ENCODE measurements at regions not wholly inside any gene's neighbourhood (a gene's known extent, or its start where the extent isn't known, plus 50 kb on each side); places are given as distances from the start of the nearest gene placed in this dataset.

DNA sequence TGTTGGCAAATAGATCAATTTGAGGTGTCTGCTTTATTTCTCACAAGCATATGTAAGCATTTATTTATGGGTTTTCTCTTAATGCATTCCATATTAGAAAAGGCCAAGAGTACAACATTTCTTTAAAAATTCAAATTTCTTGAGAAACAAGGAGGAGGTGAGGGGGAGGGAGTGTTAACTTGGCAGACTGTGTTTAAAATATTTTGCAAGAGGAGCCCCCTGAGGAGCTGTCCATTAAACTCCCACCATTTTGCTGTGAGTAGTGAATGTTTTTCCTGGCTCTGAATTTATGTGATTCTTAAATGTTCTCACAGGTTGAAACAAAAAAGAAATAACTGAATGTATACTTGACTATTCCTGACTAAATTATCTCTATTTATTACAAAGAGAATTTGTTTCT, 363.8 kb downstream of the PTPRC start:
- no peaks in the 10 kb centered on the region for H3K79me2 ChIP-seq (ENCODE audit: insufficient read depth, low read length)
- no peak overlapping the region for H3K27ac Mint-ChIP-seq (ENCODE audit: unreplicated experiment)
- no peaks in the 10 kb centered on the region for H3K27me3 Mint-ChIP-seq (ENCODE audit: low read depth, unreplicated experiment)
- no peaks in the 10 kb centered on the region for H3K4me1 ChIP-seq (ENCODE audit: insufficient read depth, low read length)
- H2AFZ ChIP-seq (ENCODE audit: low read depth, low read length): no peak overlapping the region
- H3K9me3 ChIP-seq (ENCODE audit: insufficient read depth, low read depth, low read length): no peaks in the 10 kb centered on the region
- H3K4me3 Mint-ChIP-seq (ENCODE audit: unreplicated experiment): no peak overlapping the region
- no peak overlapping the region for H3K9ac ChIP-seq (ENCODE audit: low read length)
- H3K36me3 ChIP-seq (ENCODE audit: insufficient read depth, low read length): no peaks in the 10 kb centered on the region
- no peak for DNase-seq (ENCODE audit: low read depth)
- no peaks in the 10 kb centered on the region for H3K9me3 Mint-ChIP-seq (ENCODE audit: unreplicated experiment)
- no peaks in the 10 kb centered on the region for H3K4me1 Mint-ChIP-seq (ENCODE audit: low read depth, unreplicated experiment)
- no peaks in the 10 kb centered on the region for H3K36me3 Mint-ChIP-seq (ENCODE audit: low read depth, unreplicated experiment)
- no peak for TF ChIP-seq EZH2 (IDR thresholded peaks at IDR 0.05; ENCODE audit: insufficient read depth, low read length)
- TF ChIP-seq, protein P1, sequence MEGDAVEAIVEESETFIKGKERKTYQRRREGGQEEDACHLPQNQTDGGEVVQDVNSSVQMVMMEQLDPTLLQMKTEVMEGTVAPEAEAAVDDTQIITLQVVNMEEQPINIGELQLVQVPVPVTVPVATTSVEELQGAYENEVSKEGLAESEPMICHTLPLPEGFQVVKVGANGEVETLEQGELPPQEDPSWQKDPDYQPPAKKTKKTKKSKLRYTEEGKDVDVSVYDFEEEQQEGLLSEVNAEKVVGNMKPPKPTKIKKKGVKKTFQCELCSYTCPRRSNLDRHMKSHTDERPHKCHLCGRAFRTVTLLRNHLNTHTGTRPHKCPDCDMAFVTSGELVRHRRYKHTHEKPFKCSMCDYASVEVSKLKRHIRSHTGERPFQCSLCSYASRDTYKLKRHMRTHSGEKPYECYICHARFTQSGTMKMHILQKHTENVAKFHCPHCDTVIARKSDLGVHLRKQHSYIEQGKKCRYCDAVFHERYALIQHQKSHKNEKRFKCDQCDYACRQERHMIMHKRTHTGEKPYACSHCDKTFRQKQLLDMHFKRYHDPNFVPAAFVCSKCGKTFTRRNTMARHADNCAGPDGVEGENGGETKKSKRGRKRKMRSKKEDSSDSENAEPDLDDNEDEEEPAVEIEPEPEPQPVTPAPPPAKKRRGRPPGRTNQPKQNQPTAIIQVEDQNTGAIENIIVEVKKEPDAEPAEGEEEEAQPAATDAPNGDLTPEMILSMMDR (IDR thresholded peaks at IDR 0.05; ENCODE audit: insufficient read depth, low read depth, low read length): no peak
- no peak overlapping the region for H3K4me2 ChIP-seq (ENCODE audit: low read length)
- H3K27me3 ChIP-seq (ENCODE audit: insufficient read depth, low read length): no peaks in the 10 kb centered on the region
- H3K4me3 ChIP-seq (ENCODE audit: insufficient read depth, low read depth, low read length): no peak overlapping the region
- no peak for FAIRE-seq
- no peaks in the 10 kb centered on the region for H4K20me1 ChIP-seq (ENCODE audit: insufficient read depth, low read length)
- no peak overlapping the region for H3K27ac ChIP-seq (ENCODE audit: low read depth, low read length)

DNA sequence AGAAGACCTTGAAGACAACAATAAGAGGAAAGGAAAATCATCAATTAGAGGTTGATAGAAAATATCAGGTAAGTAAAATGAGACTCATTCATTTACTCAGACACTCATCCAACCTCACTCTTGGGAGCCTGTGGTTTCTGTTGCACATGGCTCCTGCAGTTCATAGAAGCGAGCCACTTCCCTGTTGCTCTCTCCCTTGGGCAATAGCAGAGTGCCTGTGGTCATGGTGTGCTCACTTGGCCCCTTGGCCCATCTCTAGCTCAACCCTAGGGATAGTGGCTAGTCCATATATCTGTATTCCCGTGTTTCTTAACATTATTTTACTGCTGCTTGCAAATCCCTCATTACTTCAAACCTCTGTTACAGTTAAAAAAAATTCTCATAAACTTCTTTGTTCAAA, 368.6 kb downstream of the PTPRC start:
- Histone ChIP-seq H3K9ac (ENCODE audit: low read length) (no peak overlapping the region), H2AFZ (ENCODE audit: low read depth, low read length) (no peak overlapping the region), H3K4me2 (ENCODE audit: low read length) (no peak overlapping the region), H3K79me2 (ENCODE audit: insufficient read depth, low read length) (no peaks in the 10 kb centered on the region), H3K27ac (ENCODE audit: low read depth, low read length) (no peak overlapping the region), H3K4me1 (ENCODE audit: insufficient read depth, low read length) (no peaks in the 10 kb centered on the region), H3K27me3 (ENCODE audit: insufficient read depth, low read length) (no peaks in the 10 kb centered on the region), H3K9me3 (ENCODE audit: insufficient read depth, low read depth, low read length) (no peaks in the 10 kb centered on the region), H4K20me1 (ENCODE audit: insufficient read depth, low read length) (no peaks in the 10 kb centered on the region), H3K4me3 (ENCODE audit: insufficient read depth, low read depth, low read length) (no peak overlapping the region), H3K36me3 (ENCODE audit: insufficient read depth, low read length) (no peaks in the 10 kb centered on the region)
- H3K36me3 Mint-ChIP-seq (ENCODE audit: low read depth, unreplicated experiment): no peaks in the 10 kb centered on the region
- H3K27me3 Mint-ChIP-seq (ENCODE audit: low read depth, unreplicated experiment): no peaks in the 10 kb centered on the region
- no peak overlapping the region for H3K4me3 Mint-ChIP-seq (ENCODE audit: unreplicated experiment)
- DNase-seq (ENCODE audit: low read depth) (no peak), FAIRE-seq (no peak)
- no peaks in the 10 kb centered on the region for H3K9me3 Mint-ChIP-seq (ENCODE audit: unreplicated experiment)
- no peak overlapping the region for H3K27ac Mint-ChIP-seq (ENCODE audit: unreplicated experiment)
- peaks cover 14% of the 10 kb centered on the region for H3K4me1 Mint-ChIP-seq (ENCODE audit: low read depth, unreplicated experiment)
- TF ChIP-seq, protein P1 (IDR thresholded peaks at IDR 0.05; ENCODE audit: insufficient read depth, low read depth, low read length): no peak
- TF ChIP-seq EZH2 (IDR thresholded peaks at IDR 0.05; ENCODE audit: insufficient read depth, low read length): no peak

DNA sequence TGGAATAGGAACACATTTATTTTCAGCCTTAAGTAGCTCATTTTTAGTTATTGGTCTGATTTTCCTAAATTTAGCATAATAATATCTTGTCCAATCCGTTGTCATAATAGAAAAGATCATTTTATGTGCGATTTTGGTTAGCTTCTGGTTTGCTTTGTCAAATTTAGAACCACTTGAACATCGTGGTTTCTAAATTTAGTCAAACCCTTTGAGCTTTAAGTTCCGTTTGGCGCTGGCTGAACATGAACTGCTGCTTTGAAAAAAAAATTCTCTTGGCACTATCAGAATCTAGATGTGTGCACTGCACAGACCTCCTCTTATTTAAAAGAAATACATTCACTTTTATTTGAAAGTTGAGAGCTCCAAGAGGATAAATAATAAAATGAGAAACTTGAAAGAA, 370.6 kb downstream of the PTPRC start:
- TF ChIP-seq, protein P1 (IDR thresholded peaks at IDR 0.05; ENCODE audit: insufficient read depth, low read depth, low read length): no peak
- TF ChIP-seq EZH2 (IDR thresholded peaks at IDR 0.05; ENCODE audit: insufficient read depth, low read length): no peak
- Mint-ChIP-seq H3K27ac (ENCODE audit: unreplicated experiment) (no peak overlapping the region), H3K9me3 (ENCODE audit: unreplicated experiment) (no peaks in the 10 kb centered on the region), H3K36me3 (ENCODE audit: low read depth, unreplicated experiment) (no peaks in the 10 kb centered on the region), H3K4me3 (ENCODE audit: unreplicated experiment) (no peak overlapping the region), H3K27me3 (ENCODE audit: low read depth, unreplicated experiment) (no peaks in the 10 kb centered on the region), H3K4me1 (ENCODE audit: low read depth, unreplicated experiment) (peaks cover 14% of the 10 kb centered on the region)
- Histone ChIP-seq H3K9ac (ENCODE audit: low read length) (no peak overlapping the region), H3K4me3 (ENCODE audit: insufficient read depth, low read depth, low read length) (no peak overlapping the region), H3K4me1 (ENCODE audit: insufficient read depth, low read length) (no peaks in the 10 kb centered on the region), H3K36me3 (ENCODE audit: insufficient read depth, low read length) (no peaks in the 10 kb centered on the region), H3K79me2 (ENCODE audit: insufficient read depth, low read length) (no peaks in the 10 kb centered on the region), H3K9me3 (ENCODE audit: insufficient read depth, low read depth, low read length) (no peaks in the 10 kb centered on the region), H3K27ac (ENCODE audit: low read depth, low read length) (no peak overlapping the region), H3K4me2 (ENCODE audit: low read length) (no peak overlapping the region), H2AFZ (ENCODE audit: low read depth, low read length) (no peak overlapping the region), H4K20me1 (ENCODE audit: insufficient read depth, low read length) (no peaks in the 10 kb centered on the region), H3K27me3 (ENCODE audit: insufficient read depth, low read length) (no peaks in the 10 kb centered on the region)
- DNase-seq (ENCODE audit: low read depth): no peak
- no peak for FAIRE-seq

All from astrocyte (in vitro differentiated cells and primary cell).